ENCODE measurements at regions not wholly inside any gene's neighbourhood (a gene's known extent, or its start where the extent isn't known, plus 50 kb on each side); places are given as distances from the start of the nearest gene placed in this dataset.

DNA sequence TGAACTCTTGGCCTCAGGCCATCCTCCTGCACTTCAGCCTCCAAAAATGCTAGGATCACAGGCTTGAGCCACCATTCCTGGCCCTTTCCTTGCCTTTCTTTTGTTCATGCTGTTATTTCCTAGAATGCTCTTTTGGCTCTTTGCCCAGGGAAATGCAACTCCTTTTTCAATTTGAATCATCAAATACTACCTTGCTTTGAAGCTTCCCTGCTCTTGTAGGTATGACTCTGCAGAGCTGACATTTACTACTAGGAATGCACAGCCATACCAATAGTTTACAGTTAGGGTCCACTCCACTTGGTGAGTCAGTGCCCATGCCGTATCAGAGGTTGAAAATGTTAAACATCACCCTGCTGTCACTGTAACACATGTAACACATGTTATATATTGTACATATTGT is 107.0 kb upstream of the CRY1 start:
- H3K36me3 ChIP-seq (replicated peaks in 1 of 2; ENCODE audit: control insufficient read depth in 1 of 2, insufficient read depth in 2 of 2, low read length in 2 of 2): no peaks in the 10 kb centered on the region
- no peak overlapping the region for H3K4me3 ChIP-seq (replicated peaks in 1 of 3; ENCODE audit: insufficient read depth in 1 of 3, low read depth in 2 of 3, low read length in 3 of 3)
- no peaks in the 10 kb centered on the region for H3K27me3 ChIP-seq (ENCODE audit: control insufficient read depth in 1 of 2, insufficient read depth in 2 of 2, low read length in 2 of 2)
- H3K27ac ChIP-seq (ENCODE audit: extremely low read length, insufficient read depth, low read length): no peak overlapping the region
- POLR2A ChIA-PET: no interaction called here
- DNase-seq (ENCODE audit: low spot score) (peak; percentile 32), ATAC-seq (no peak), FAIRE-seq (no peak)
- H3K9me3 ChIP-seq (ENCODE audit: low read length): no peaks in the 10 kb centered on the region
- no TSS peak for BruUV-seq (replicated peaks)
- no peak overlapping the region for H3K4me2 ChIP-seq (ENCODE audit: low read depth, low read length)
- no peak overlapping the region for H2AFZ ChIP-seq (ENCODE audit: low read length)
- no peaks in the 10 kb centered on the region for H3K79me2 ChIP-seq (ENCODE audit: insufficient read depth, low read length)
- H4K20me1 ChIP-seq (ENCODE audit: insufficient read depth, low read length): no peaks in the 10 kb centered on the region
- TF ChIP-seq FOSL2 (CRISPR knock-in tag; IDR thresholded peaks at IDR 0.05): peak; percentile 30
- peak; percentile 84 for TF ChIP-seq BCL6 (CRISPR knock-in tag; IDR thresholded peaks at IDR 0.05)
- TF ChIP-seq HDAC6 (IDR thresholded peaks at IDR 0.05; ENCODE audit: low read depth, low read length): no peak
- H3K4me1 ChIP-seq (ENCODE audit: insufficient read depth, low read length): no peaks in the 10 kb centered on the region
- CTCF ChIA-PET (ENCODE audit: low intra/inter-chr PET ratio, low total read pairs): no interaction called here
- H3K9ac ChIP-seq (ENCODE audit: insufficient read depth, low read depth, low read length): no peak overlapping the region
- 0% methylated on average over 1 of the region's 1 CpG for WGBS (ENCODE audit: low lambda C conversion rate)
- in situ Hi-C loops (cut with HindIII; ENCODE audit: extremely low pct_ligation_motif_present, low pct_unique_long_range_greater_than_20kb): no loop called here
- intact Hi-C loops (cut with micrococcal nuclease; ENCODE audit: unreplicated experiment): no loop called here

DNA sequence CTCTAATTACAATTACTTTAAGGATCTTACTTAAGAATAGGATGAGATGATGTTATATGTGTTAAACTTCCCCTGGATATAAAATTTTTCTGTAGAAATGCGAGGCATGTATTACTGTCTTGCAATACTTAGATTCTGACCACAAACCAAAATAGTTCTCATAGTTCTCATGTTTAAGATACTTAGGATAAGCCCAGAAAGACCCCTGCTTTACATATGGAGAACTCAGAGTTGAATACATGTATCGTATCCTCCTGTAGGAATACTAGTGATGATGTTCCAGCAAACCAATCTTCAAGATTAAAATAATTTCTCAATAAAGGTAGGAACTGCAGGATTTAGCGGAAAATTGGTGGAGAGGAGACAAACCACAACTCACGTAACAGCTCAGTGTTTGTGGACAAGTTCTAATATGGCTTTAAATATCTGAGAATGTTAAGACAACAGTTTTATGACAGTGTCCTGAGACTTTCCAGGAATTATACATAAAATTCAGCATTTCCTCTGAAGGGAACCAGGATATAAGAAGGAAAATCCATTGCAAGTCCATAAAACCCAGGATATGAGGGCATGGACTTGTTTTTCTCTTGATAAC is 114.7 kb upstream of the CRY1 start:
- intact Hi-C loops (cut with micrococcal nuclease; ENCODE audit: unreplicated experiment) (no loop called here), in situ Hi-C loops (cut with HindIII; ENCODE audit: extremely low pct_ligation_motif_present, low pct_unique_long_range_greater_than_20kb) (no loop called here)
- WGBS (ENCODE audit: low lambda C conversion rate): 34% methylated on average over 4 of the region's 4 CpGs
- BruUV-seq (replicated peaks): no TSS peak
- no peak for TF ChIP-seq ZMYM2 (CRISPR knock-in tag; IDR thresholded peaks at IDR 0.05)
- no peak for TF ChIP-seq ZNF44 (CRISPR knock-in tag; IDR thresholded peaks at IDR 0.05)
- no peak for TF ChIP-seq SRSF9 (IDR thresholded peaks at IDR 0.05; ENCODE audit: borderline replicate concordance, insufficient read depth, low read depth, low read length, poor library complexity, severe bottlenecking)
- no peak for TF ChIP-seq ATRX (CRISPR knock-in tag; IDR thresholded peaks at IDR 0.05; ENCODE audit: borderline replicate concordance)
- no peak for TF ChIP-seq THYN1 (CRISPR knock-in tag; IDR thresholded peaks at IDR 0.05; ENCODE audit: borderline replicate concordance, low read depth)
- TF ChIP-seq MLLT10 (CRISPR knock-in tag; IDR thresholded peaks at IDR 0.05): no peak
- Histone ChIP-seq H4K20me1 (ENCODE audit: insufficient read depth, low read length) (no peaks in the 10 kb centered on the region), H3K36me3 (replicated peaks in 1 of 2; ENCODE audit: control insufficient read depth in 1 of 2, insufficient read depth in 2 of 2, low read length in 2 of 2) (no peaks in the 10 kb centered on the region), H2AFZ (ENCODE audit: low read length) (no peak overlapping the region), H3K4me2 (ENCODE audit: low read depth, low read length) (no peak overlapping the region), H3K27me3 (ENCODE audit: control insufficient read depth in 1 of 2, insufficient read depth in 2 of 2, low read length in 2 of 2) (no peaks in the 10 kb centered on the region), H3K4me3 (replicated peaks in 1 of 3; ENCODE audit: insufficient read depth in 1 of 3, low read depth in 2 of 3, low read length in 3 of 3) (no peak overlapping the region), H3K27ac (ENCODE audit: extremely low read length, insufficient read depth, low read length) (no peak overlapping the region), H3K79me2 (ENCODE audit: insufficient read depth, low read length) (no peaks in the 10 kb centered on the region), H3K9me3 (ENCODE audit: low read length) (no peaks in the 10 kb centered on the region), H3K4me1 (ENCODE audit: insufficient read depth, low read length) (no peaks in the 10 kb centered on the region), H3K9ac (ENCODE audit: insufficient read depth, low read depth, low read length) (no peak overlapping the region)
- FAIRE-seq (no peak), DNase-seq (ENCODE audit: low spot score) (no peak), ATAC-seq (no peak)
- CTCF ChIA-PET (ENCODE audit: low intra/inter-chr PET ratio, low total read pairs): no interaction called here
- POLR2A ChIA-PET: no interaction called here
